Parathyroid adenoma (tissue), 2 donors: ENCODE measurements at regions not wholly inside any gene's neighbourhood (a gene's known extent, or its start where the extent isn't known, plus 50 kb on each side); places are given as distances from the start of the nearest gene placed in this dataset.

ENCODE experiments used
- H2AFZ ChIP-seq: fragments of 300-600 bp; sonication (generic); one replicate; pipeline ENCODE4 v1.7.0; 2017; ENCODE audit warnings: antibody characterized with exemption, mild to moderate bottlenecking
- H3K27ac ChIP-seq: fragments of 300-600 bp; sonication (generic); one replicate; pipeline ENCODE4 v1.7.0; 2017
- H3K27me3 ChIP-seq: fragments of 300-600 bp; sonication (generic); one replicate; pipeline ENCODE4 v1.7.0; 2017; ENCODE audit warnings: low read length; ENCODE audit not compliant: control insufficient read depth, insufficient read depth
- H3K36me3 ChIP-seq: fragments of 300-600 bp; sonication (generic); one replicate; pipeline ENCODE4 v1.7.0; 2017; ENCODE audit warnings: low read length; ENCODE audit not compliant: control insufficient read depth, insufficient read depth
- H3K4me1 ChIP-seq: fragments of 300-600 bp; sonication (generic); one replicate; pipeline ENCODE4 v1.7.0; 2017; ENCODE audit warnings: control low read depth
- H3K4me2 ChIP-seq: fragments of 300-600 bp; sonication (generic); one replicate; pipeline ENCODE4 v1.7.0; 2017; ENCODE audit warnings: low read length
- H3K4me3 ChIP-seq: fragments of 300-600 bp; sonication (generic); one replicate; pipeline ENCODE4 v1.7.0; 2017; ENCODE audit warnings: low read depth, low read length
- H3K79me2 ChIP-seq: fragments of 300-600 bp; sonication (generic); one replicate; pipeline ENCODE4 v1.7.0; 2017; ENCODE audit warnings: control low read depth
- H3K9ac ChIP-seq: fragments of 300-600 bp; sonication (generic); one replicate; pipeline ENCODE4 v1.7.0; 2017; ENCODE audit warnings: mild to moderate bottlenecking
- H3K9me3 ChIP-seq: fragments of 300-600 bp; sonication (generic); one replicate; pipeline ENCODE4 v1.7.0; 2017; ENCODE audit warnings: low read length; ENCODE audit not compliant: control insufficient read depth
- TF ChIP-seq, protein P1 (sequence below): fragments of 300-600 bp; sonication (generic); IDR thresholded peaks from one replicate; pipeline ENCODE4 v1.7.0; 2017; ENCODE audit warnings: antibody characterized with exemption, mild to moderate bottlenecking
- donor health status: primary hyperparathyroidism.

DNA sequence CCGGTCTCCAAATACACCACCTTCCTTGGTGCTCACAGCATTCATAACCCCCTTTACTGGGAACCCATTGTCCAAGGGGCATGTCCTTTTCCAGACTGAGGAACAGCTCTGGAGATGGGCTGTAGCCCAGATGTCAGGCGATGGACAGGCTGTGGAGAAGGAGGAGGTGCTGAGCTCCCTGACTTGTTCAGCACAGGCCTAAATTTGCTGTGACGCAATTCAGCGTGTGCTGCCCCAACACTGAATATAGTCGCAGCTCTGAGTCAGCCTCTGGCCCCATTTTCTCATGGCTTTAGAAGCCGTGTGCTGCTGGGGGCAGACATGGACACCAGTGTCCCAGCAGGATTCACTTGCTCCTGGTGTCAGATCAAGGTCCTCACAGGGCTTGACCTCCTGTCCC is 269.1 kb downstream of the EMP1 start:
- Histone ChIP-seq H3K79me2 (no peaks in the 10 kb centered on the region), H3K27ac (no peak overlapping the region), H2AFZ (no peak overlapping the region), H3K36me3 (no peaks in the 10 kb centered on the region), H3K27me3 (no peaks in the 10 kb centered on the region), H3K4me2 (no peak overlapping the region), H3K4me1 (no peaks in the 10 kb centered on the region), H3K9ac (no peak overlapping the region), H3K4me3 (no peak overlapping the region), H3K9me3 (no peaks in the 10 kb centered on the region)
- TF ChIP-seq, protein P1, sequence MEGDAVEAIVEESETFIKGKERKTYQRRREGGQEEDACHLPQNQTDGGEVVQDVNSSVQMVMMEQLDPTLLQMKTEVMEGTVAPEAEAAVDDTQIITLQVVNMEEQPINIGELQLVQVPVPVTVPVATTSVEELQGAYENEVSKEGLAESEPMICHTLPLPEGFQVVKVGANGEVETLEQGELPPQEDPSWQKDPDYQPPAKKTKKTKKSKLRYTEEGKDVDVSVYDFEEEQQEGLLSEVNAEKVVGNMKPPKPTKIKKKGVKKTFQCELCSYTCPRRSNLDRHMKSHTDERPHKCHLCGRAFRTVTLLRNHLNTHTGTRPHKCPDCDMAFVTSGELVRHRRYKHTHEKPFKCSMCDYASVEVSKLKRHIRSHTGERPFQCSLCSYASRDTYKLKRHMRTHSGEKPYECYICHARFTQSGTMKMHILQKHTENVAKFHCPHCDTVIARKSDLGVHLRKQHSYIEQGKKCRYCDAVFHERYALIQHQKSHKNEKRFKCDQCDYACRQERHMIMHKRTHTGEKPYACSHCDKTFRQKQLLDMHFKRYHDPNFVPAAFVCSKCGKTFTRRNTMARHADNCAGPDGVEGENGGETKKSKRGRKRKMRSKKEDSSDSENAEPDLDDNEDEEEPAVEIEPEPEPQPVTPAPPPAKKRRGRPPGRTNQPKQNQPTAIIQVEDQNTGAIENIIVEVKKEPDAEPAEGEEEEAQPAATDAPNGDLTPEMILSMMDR: no peak

GRCh38 chr12:13463189-13463588 is 266.7 kb downstream of the EMP1 start:
- Histone ChIP-seq H3K9me3 (no peaks in the 10 kb centered on the region), H3K27me3 (no peaks in the 10 kb centered on the region), H3K4me2 (no peak overlapping the region), H3K9ac (no peak overlapping the region), H2AFZ (no peak overlapping the region), H3K36me3 (no peaks in the 10 kb centered on the region), H3K79me2 (no peaks in the 10 kb centered on the region), H3K4me1 (no peaks in the 10 kb centered on the region), H3K27ac (no peak overlapping the region), H3K4me3 (no peak overlapping the region)
- TF ChIP-seq, protein P1: no peak

DNA sequence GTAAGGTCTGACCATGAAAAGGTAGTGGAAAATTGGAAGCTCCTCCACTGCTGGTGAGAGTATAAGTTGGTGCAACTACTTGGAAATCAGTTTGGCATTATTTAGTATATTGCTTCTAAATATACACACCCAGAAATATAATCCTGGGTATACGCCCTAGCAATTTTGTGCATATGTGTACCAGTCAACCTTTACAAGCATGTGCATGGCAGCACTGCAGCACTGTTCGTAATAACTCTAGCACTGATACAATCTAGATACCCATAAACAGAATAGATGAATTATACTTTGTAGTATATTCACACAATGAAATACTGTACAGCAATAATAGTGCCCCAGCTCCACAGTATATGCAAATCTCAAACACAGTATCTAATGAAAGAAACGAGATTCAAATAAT is 265.9 kb downstream of the EMP1 start:
- Histone ChIP-seq H3K36me3 (no peaks in the 10 kb centered on the region), H3K27ac (no peak overlapping the region), H3K4me2 (no peak overlapping the region), H2AFZ (no peak overlapping the region), H3K4me1 (no peaks in the 10 kb centered on the region), H3K9me3 (no peaks in the 10 kb centered on the region), H3K79me2 (no peaks in the 10 kb centered on the region), H3K4me3 (no peak overlapping the region), H3K9ac (no peak overlapping the region), H3K27me3 (no peaks in the 10 kb centered on the region)
- TF ChIP-seq, protein P1: no peak

DNA sequence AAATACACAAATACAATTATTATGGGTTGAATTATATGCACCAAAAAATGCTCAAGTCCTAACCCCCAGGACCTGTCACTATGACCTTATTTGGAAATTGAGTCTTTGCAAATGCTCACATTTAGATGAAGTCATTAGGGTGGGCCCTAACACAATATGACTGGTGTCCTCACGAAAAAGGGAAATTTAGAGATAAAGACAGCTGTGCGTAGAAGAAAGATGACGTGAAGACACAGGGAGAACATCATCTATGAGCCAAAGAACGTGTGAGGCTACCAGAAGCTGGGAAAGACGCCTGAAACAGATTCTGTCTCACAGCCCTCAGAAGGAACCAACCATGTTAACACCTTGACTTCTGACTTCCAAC is 259.2 kb downstream of the EMP1 start:
- Histone ChIP-seq H2AFZ (no peak overlapping the region), H3K4me1 (no peaks in the 10 kb centered on the region), H3K4me2 (no peak overlapping the region), H3K79me2 (no peaks in the 10 kb centered on the region), H3K36me3 (no peaks in the 10 kb centered on the region), H3K27me3 (no peaks in the 10 kb centered on the region), H3K27ac (no peak overlapping the region), H3K9ac (no peak overlapping the region), H3K4me3 (no peak overlapping the region), H3K9me3 (no peaks in the 10 kb centered on the region)
- TF ChIP-seq, protein P1: no peak

DNA sequence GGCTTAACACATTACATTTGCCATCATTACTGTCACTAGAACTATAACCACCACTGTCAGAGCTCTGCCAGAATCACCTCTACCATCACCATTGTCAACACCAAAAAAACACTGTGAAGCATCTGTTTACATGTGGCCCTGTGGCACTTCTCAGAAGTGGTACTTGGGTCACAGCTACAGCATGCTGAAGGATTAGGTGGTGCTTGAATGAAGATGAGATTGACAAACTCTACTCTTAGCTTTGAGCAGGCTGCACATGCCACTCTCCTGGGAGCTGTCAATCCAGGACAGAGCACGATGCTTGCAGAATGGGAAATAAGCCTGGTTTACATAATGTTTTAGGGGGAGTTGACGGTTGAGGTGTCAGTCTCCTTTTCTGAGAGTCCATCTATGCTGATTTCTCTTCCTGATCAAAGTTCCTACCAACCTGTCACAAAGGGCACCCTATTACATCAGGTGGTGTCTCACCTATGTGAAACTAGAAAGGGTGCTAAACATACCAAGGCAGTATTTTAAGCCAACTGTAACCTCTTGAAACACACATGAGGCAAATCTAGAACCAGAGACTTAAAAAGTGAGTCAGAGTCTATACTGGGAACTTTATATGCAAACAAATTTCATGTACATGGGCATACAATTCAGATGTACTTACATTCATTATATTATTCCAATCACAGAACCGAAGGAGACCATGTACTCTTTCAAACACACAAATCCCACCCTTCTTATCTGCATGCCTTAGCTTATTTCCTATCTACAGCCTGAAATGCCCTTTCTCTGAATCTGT is 258.7 kb downstream of the EMP1 start:
- no peak overlapping the region for H3K9ac ChIP-seq
- no peaks in the 10 kb centered on the region for H3K79me2 ChIP-seq
- no peaks in the 10 kb centered on the region for H3K36me3 ChIP-seq

More for the DNA sequence above, 258.7 kb downstream of the EMP1 start:
- no peak overlapping the region for H3K4me3 ChIP-seq
- H3K4me1 ChIP-seq: no peaks in the 10 kb centered on the region
- H3K27ac ChIP-seq: no peak overlapping the region
- TF ChIP-seq, protein P1: no peak
- no peaks in the 10 kb centered on the region for H3K9me3 ChIP-seq
- no peak overlapping the region for H3K4me2 ChIP-seq
- no peaks in the 10 kb centered on the region for H3K27me3 ChIP-seq
- no peak overlapping the region for H2AFZ ChIP-seq
